ENCODE measurements at regions not wholly inside any gene's neighbourhood (a gene's known extent, or its start where the extent isn't known, plus 50 kb on each side); places are given as distances from the start of the nearest gene placed in this dataset.

DNA sequence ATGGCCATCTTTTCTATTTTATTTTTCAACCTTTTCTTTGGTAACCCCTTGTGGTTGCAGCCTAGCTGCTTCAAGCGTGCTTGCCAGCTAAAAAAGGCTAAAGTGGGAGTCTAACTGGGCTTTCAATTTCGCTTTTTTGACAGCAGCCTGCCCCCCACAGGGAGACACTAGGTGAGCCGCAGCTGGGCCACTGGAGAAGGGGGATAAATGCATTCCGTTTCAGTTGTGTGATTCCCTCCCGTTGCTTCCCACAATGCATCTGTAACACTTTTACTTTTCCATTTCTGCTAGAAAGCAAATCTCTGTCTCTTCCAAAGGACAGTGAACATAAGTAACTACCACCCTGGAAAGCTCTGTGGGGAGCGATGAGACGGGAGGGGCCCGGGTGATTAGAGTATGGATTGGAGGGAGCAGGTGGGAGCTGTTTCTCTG is 86.3 kb upstream of the RAPGEF2 start:
- no peak overlapping the region for H3K4me3 ChIP-seq
- no peaks in the 10 kb centered on the region for H3K27me3 ChIP-seq
- H3K36me3 ChIP-seq: no peaks in the 10 kb centered on the region
- H3K9ac ChIP-seq: no peak overlapping the region; the same call in 1 of the 2 replicates
- no peak overlapping the region for H3K27ac ChIP-seq
- H3K4me2 ChIP-seq: peak overlapping the region; percentile 69
- TF ChIP-seq Cebpa-rat (IDR thresholded peaks at IDR 0.05): no peak
- H3K9me3 ChIP-seq: no peaks in the 10 kb centered on the region
- H4K20me1 ChIP-seq: no peaks in the 10 kb centered on the region
- peaks cover 35% of the 10 kb centered on the region for H3K4me1 ChIP-seq

DNA sequence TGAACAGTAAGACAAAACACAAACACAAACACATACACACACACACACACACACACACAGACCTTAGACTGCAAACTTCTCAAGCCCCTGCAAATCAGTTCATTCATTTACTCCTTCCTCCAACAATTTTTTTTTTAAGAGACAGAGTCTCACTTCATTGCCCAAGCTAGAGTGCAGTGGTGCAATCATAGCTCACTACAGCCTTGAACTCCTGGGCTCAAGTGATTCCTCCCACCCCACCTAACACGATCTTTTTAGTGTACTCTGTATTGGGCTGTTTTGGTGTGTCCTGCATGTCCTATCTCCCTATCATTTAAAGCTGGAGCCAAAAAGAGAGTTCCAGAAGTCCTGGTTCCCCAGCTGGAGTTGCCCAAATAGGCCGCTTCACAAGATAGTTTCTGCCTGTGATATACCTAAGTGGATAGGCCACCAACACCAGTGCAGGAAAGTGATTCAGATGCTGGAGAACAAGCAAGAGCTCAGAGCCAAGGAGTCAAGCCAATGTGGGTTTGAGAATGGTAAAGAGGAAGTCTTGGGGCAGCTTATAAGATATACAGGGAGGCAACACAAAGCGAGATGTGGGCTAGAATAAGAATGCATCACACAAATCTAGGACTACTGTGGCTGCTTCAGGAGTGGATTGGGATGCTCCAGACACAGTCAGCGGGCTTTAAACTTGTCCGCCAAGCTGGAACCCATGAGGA is 85.4 kb upstream of the RAPGEF2 start:
- peak overlapping the region; percentile 69 for H3K4me2 ChIP-seq
- peaks cover 35% of the 10 kb centered on the region for H3K4me1 ChIP-seq
- no peak overlapping the region for H3K4me3 ChIP-seq
- H3K9ac ChIP-seq: no peak overlapping the region
- no peaks in the 10 kb centered on the region for H3K27me3 ChIP-seq
- H3K27ac ChIP-seq: no peak overlapping the region
- TF ChIP-seq Cebpa-rat (IDR thresholded peaks at IDR 0.05): no peak
- no peaks in the 10 kb centered on the region for H3K36me3 ChIP-seq
- H4K20me1 ChIP-seq: no peaks in the 10 kb centered on the region
- no peaks in the 10 kb centered on the region for H3K9me3 ChIP-seq

DNA sequence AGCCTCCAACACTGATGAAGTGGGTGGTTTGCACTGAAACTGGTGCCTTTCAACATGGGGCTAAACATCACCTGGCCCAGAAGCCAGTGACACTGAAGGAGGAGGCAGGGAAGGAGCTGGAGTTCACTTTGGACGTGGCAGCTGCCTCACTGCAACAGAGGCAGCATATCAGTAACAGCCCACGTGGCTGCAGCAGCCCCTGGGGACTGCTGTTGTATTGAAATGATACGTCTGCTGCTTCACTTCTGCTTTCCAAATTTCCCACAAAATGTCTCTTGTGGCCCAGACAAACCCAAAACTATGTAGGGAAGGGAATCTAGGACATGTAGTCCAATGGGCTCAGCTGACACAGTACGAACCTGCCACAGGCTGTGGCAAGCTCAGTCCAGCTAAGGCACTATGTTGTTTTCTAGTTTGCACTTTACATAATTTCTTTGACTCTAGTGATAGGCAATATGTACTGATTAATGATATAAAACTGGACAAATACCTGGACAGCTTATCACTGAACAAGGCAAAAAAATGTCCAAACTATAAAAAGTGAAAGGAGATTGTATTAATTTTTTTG is 84.7 kb upstream of the RAPGEF2 start:
- TF ChIP-seq Cebpa-rat (IDR thresholded peaks at IDR 0.05): no peak
- Histone ChIP-seq H3K4me1 (peaks cover 35% of the 10 kb centered on the region), H3K4me3 (no peak overlapping the region), H3K9me3 (no peaks in the 10 kb centered on the region), H3K27me3 (no peaks in the 10 kb centered on the region), H3K4me2 (peak overlapping the region; percentile 69), H3K27ac (no peak overlapping the region), H3K36me3 (no peaks in the 10 kb centered on the region), H3K9ac (no peak overlapping the region), H4K20me1 (no peaks in the 10 kb centered on the region)

DNA sequence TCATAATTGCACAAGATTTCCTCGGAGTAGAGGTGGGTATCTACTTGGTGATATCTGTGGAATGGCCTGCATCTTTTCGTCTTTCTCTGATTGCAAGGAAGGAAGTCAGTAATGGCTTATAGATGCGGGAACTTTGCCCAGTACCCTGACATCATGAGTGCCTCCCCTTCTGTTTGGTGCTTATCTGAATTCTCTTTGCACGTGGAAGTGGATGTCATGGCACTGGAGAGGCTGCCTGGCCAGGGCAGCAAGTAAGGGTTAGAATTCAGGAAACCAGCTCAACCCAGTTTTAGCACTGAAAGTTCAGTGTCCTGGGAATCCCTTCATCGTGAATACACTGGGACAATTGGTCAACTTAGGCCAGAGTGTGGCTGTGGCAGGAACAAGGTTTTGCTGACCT is 83.5 kb upstream of the RAPGEF2 start:
- Histone ChIP-seq H3K27me3 (no peaks in the 10 kb centered on the region), H3K4me1 (peaks cover 35% of the 10 kb centered on the region), H3K4me2 (no peak overlapping the region), H4K20me1 (no peaks in the 10 kb centered on the region), H3K4me3 (no peak overlapping the region), H3K9me3 (no peaks in the 10 kb centered on the region), H3K36me3 (no peaks in the 10 kb centered on the region), H3K27ac (no peak overlapping the region), H3K9ac (no peak overlapping the region)
- no peak for TF ChIP-seq Cebpa-rat (IDR thresholded peaks at IDR 0.05)

DNA sequence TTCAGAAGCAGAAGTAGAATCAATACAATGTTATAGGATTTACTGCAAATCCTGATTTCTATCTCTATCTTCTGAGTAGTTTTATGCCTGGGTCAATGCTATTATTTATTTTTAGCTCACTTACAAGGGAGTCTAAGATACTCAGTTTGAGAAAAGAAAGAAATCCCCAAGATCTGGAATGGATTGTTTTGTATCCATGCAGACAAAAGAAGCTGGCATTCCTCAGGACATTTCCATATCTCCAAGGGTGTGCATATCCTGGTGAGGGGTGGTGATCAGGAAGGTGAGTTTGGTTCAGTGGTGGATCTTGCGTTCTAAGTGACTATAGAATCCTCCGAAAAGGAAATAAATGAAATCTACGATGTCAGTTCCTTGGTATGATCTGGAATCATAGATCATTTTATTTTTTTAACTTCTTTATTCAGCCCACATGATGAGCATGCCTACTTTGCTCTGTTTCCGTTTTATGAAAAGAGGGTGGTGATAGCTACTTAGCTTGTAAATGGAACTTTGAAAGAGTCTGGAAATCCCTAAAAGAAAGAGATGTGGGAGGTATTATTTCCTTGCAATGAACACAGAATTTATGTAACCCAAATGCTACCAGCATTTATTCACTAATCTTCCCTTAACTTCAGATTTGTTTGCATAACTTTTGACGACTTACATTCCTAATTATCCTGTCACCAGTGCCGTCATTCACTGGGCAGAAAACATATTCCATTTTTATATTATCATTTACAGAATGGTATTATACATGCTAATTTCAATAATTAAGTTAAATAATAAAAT is 81.1 kb upstream of the RAPGEF2 start:
- H3K4me1 ChIP-seq: peaks cover 23% of the 10 kb centered on the region
- no peaks in the 10 kb centered on the region for H3K27me3 ChIP-seq
- no peaks in the 10 kb centered on the region for H4K20me1 ChIP-seq
- H3K9ac ChIP-seq: no peak overlapping the region
- TF ChIP-seq Cebpa-rat (IDR thresholded peaks at IDR 0.05): no peak
- no peak overlapping the region for H3K27ac ChIP-seq
- H3K9me3 ChIP-seq: no peaks in the 10 kb centered on the region
- no peak overlapping the region for H3K4me3 ChIP-seq
- H3K36me3 ChIP-seq: no peaks in the 10 kb centered on the region
- H3K4me2 ChIP-seq: no peak overlapping the region

DNA sequence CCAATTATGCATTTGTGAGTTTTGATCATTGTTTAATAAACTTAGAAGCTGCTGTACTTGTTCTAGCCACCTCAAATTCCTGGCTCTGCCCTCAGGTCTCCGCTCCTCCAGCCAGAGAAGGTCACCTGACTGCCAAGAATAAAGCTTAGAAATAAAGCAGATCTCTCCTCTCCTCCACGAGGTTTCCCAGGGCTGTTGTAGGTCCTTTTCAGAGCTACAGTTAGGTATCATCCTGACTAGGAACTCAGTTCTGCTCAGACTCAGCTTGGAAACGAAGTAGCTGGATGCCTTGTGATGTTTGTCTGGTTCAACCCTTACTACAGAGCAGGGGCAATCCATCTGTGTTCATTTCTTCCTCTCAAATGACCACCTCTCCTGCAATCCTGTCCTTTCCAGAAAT is 79.1 kb upstream of the RAPGEF2 start:
- peaks cover 15% of the 10 kb centered on the region for H3K4me1 ChIP-seq
- no peaks in the 10 kb centered on the region for H4K20me1 ChIP-seq
- H3K4me3 ChIP-seq: no peak overlapping the region
- no peak overlapping the region for H3K4me2 ChIP-seq
- no peaks in the 10 kb centered on the region for H3K27me3 ChIP-seq
- H3K9me3 ChIP-seq: no peaks in the 10 kb centered on the region
- no peak overlapping the region for H3K9ac ChIP-seq
- no peak overlapping the region for H3K27ac ChIP-seq
- H3K36me3 ChIP-seq: no peaks in the 10 kb centered on the region
- TF ChIP-seq Cebpa-rat (IDR thresholded peaks at IDR 0.05): no peak

DNA sequence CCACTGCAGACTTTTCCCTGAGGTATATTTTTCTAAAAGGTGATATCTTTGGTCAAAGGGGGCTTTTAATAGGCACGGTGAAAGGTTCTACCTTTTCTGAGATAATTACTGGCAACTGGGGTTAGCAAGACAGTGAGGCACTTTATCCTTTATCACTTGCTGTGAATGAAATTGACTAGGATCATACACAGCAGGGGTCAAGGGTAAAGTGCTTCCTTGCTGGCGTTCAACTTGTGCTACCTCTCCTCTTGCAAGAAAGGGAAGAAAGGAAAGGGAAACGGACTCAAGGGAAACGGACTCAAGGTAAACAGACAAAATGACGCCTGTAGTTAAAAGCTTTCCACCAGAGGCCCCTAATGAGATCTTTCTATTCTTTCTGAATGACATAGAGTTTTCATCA is 78.6 kb upstream of the RAPGEF2 start:
- Histone ChIP-seq H3K4me2 (no peak overlapping the region), H3K9me3 (no peaks in the 10 kb centered on the region), H3K36me3 (no peaks in the 10 kb centered on the region), H3K27ac (no peak overlapping the region), H3K27me3 (no peaks in the 10 kb centered on the region), H4K20me1 (no peaks in the 10 kb centered on the region), H3K9ac (no peak overlapping the region), H3K4me3 (no peak overlapping the region), H3K4me1 (peaks cover 11% of the 10 kb centered on the region)
- TF ChIP-seq Cebpa-rat (IDR thresholded peaks at IDR 0.05): no peak

DNA sequence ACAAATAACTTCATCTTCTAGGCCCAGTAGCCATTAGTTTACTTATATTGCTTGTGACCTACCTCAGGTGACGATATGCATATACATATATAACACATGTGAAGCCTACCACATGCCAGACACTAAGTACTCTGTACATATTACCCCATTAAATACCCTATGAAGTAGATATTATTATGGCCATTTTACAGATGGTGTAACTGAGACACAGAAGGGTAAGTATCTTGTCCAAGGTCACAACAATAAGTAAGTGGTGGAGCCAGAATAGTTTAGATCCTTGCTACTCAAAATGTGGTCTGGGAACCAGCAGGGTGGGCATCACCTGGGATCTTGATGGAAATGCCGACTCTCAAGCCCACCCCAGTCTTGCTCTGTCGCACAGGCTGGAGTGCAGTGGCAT is 78.1 kb upstream of the RAPGEF2 start:
- Histone ChIP-seq H3K9ac (no peak overlapping the region), H3K27me3 (no peaks in the 10 kb centered on the region), H3K4me2 (no peak overlapping the region), H3K9me3 (no peaks in the 10 kb centered on the region), H3K4me3 (no peak overlapping the region), H3K4me1 (peaks cover 11% of the 10 kb centered on the region), H3K27ac (no peak overlapping the region), H4K20me1 (no peaks in the 10 kb centered on the region), H3K36me3 (no peaks in the 10 kb centered on the region)
- no peak for TF ChIP-seq Cebpa-rat (IDR thresholded peaks at IDR 0.05)

DNA sequence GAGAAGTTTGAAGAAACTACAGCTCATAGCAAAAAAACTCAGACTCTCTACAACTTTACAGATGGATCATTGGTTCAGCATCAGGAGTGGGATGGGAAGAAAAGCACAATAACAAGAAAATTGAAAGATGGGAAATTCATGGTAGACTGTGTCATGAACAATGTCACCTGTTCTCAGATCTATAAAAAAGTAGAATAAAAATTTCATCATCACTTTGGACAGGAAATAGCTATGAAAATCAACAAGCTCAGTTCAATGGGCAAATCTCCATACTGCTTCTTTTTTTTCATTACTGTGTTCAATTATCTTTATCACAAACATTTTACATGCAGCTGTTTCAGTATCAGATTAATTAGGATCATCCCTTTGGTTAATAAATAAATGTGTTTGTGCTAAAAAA is 76.5 kb upstream of the RAPGEF2 start:
- Histone ChIP-seq H4K20me1 (no peaks in the 10 kb centered on the region), H3K9me3 (no peaks in the 10 kb centered on the region), H3K36me3 (no peaks in the 10 kb centered on the region), H3K4me3 (no peak overlapping the region), H3K27ac (no peak overlapping the region), H3K27me3 (no peaks in the 10 kb centered on the region), H3K9ac (no peak overlapping the region), H3K4me1 (peaks cover 11% of the 10 kb centered on the region), H3K4me2 (no peak overlapping the region)
- TF ChIP-seq Cebpa-rat (IDR thresholded peaks at IDR 0.05): no peak

DNA sequence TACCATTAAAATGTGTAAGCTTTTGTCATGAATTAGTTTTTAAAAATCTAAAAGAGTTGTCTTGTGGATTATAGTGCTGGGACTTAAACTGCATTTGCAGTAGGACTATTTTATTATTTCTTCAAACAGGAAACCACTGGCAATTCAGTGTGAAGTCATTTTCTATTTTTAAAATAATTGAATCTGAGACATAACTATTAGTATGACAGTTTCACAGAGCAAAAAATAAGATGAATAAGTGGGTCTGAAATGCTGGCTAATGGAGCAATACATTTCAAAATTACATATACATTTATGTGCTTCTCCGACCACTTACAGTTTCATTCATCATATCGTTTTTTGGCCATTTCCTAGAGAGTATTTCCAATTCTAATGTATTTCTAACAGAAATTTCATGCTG is 75.3 kb upstream of the RAPGEF2 start:
- Histone ChIP-seq H3K4me2 (peak overlapping the region; percentile 23), H3K36me3 (no peaks in the 10 kb centered on the region), H3K4me3 (no peak overlapping the region), H3K9me3 (no peaks in the 10 kb centered on the region), H4K20me1 (no peaks in the 10 kb centered on the region), H3K27me3 (no peaks in the 10 kb centered on the region), H3K27ac (no peak overlapping the region), H3K9ac (no peak overlapping the region), H3K4me1 (peaks cover 11% of the 10 kb centered on the region)
- no peak for TF ChIP-seq Cebpa-rat (IDR thresholded peaks at IDR 0.05)

All from BLaER1 (cell line).